Suprapubic skin (tissue), 4 donors: ENCODE measurements at regions not wholly inside any gene's neighbourhood (a gene's known extent, or its start where the extent isn't known, plus 50 kb on each side); places are given as distances from the start of the nearest gene placed in this dataset.

ENCODE experiments used
- DNase-seq, 2 donors: peaks; one replicate each; pipeline ENCODE4 v3.0.0-alpha.2; 2019; ENCODE audit warnings: low spot score in 2 of 2
- H3K27ac ChIP-seq: fragments of 200-600 bp; sonication (generic); one replicate; pipeline ENCODE4 v1.5.1; 2019
- H3K27me3 ChIP-seq: fragments of 200-600 bp; sonication (generic); one replicate; pipeline ENCODE4 v1.5.1; 2019
- H3K36me3 ChIP-seq: fragments of 200-600 bp; sonication (generic); one replicate; pipeline ENCODE4 v1.5.1; 2019
- H3K4me1 ChIP-seq: fragments of 200-600 bp; sonication (generic); one replicate; pipeline ENCODE4 v1.5.1; 2019
- H3K4me3 ChIP-seq: fragments of 200-600 bp; sonication (generic); one replicate; pipeline ENCODE4 v1.5.1; 2019; ENCODE audit warnings: mild to moderate bottlenecking
- H3K9me3 ChIP-seq: fragments of 200-600 bp; sonication (generic); one replicate; pipeline ENCODE4 v1.5.1; 2019
- CTCF ChIP-seq, 2 donors: fragments of 200-600 bp in 1 of 2; fragments of 450-650 bp in 1 of 2; sonication (generic) in 1 of 2; IDR thresholded peaks; one replicate each; pipeline ENCODE4 v1.5.1; 2016 to 2019; ENCODE audit warnings: antibody characterized with exemption in 2 of 2, mild to moderate bottlenecking in 1 of 2, moderate library complexity in 1 of 2
- EP300 ChIP-seq: sonication (generic); formaldehyde crosslinking; IDR thresholded peaks from one replicate; pipeline ENCODE4 v1.6.1; 2017; ENCODE audit warnings: antibody characterized with exemption
- POLR2A ChIP-seq, 2 donors: fragments of 450-650 bp; IDR thresholded peaks; one replicate each; pipeline ENCODE4 v1.6.1; 2017; ENCODE audit warnings: antibody characterized with exemption in 2 of 2, mild to moderate bottlenecking in 2 of 2, moderate library complexity in 2 of 2
- POLR2AphosphoS5 ChIP-seq, 3 donors: sonication (generic); formaldehyde crosslinking; IDR thresholded peaks; one replicate each; pipeline ENCODE4 v1.6.1; 2017; ENCODE audit warnings: antibody characterized with exemption in 3 of 3
- WGBS: methylation state at CpG from one replicate; pipeline ENCODE4 v1.1.5; 2018; 5-methylcytosine and 5-hydroxymethylcytosine counted together

- no peaks in the 10 kb centered on the region for H3K36me3 ChIP-seq
- no peak overlapping the region for H3K4me3 ChIP-seq
- no peaks in the 10 kb centered on the region for H3K9me3 ChIP-seq
- no peak for TF ChIP-seq CTCF (IDR thresholded peaks at IDR 0.05)
- no peak for TF ChIP-seq POLR2A (IDR thresholded peaks at IDR 0.05)
- no peak for TF ChIP-seq EP300
- no peak for TF ChIP-seq POLR2AphosphoS5 (IDR thresholded peaks at IDR 0.05)
- 71% methylated on average over 7 of the region's 7 CpGs for WGBS
- H3K27me3 ChIP-seq: no peaks in the 10 kb centered on the region
- DNase-seq: no peak
- no peak overlapping the region for H3K27ac ChIP-seq
- H3K4me1 ChIP-seq: no peaks in the 10 kb centered on the region
These were observed 239.1 kb upstream of the ROPN1 start for GRCh38 chr3:124230998-124231397.

- no peak overlapping the region for H3K27ac ChIP-seq
- no peaks in the 10 kb centered on the region for H3K9me3 ChIP-seq
- no peak for DNase-seq
- no peak overlapping the region for H3K4me3 ChIP-seq
- 83% methylated on average over 7 of the region's 7 CpGs for WGBS
- no peaks in the 10 kb centered on the region for H3K36me3 ChIP-seq
- H3K4me1 ChIP-seq: no peaks in the 10 kb centered on the region
- TF ChIP-seq POLR2A (IDR thresholded peaks at IDR 0.05): no peak
- TF ChIP-seq CTCF (IDR thresholded peaks at IDR 0.05): no peak
- TF ChIP-seq POLR2AphosphoS5 (IDR thresholded peaks at IDR 0.05): no peak
- no peak for TF ChIP-seq EP300
- H3K27me3 ChIP-seq: no peaks in the 10 kb centered on the region
These were observed 242.9 kb upstream of the ROPN1 start for GRCh38 chr3:124234852-124235252.

GRCh38 chr3:124235446-124235845 lies 243.5 kb upstream of the ROPN1 start:
- WGBS: 83% methylated on average over 6 of the region's 6 CpGs
- DNase-seq: no peak
- Histone ChIP-seq H3K4me1 (no peaks in the 10 kb centered on the region), H3K4me3 (no peak overlapping the region), H3K9me3 (no peaks in the 10 kb centered on the region), H3K27ac (no peak overlapping the region), H3K27me3 (no peaks in the 10 kb centered on the region), H3K36me3 (no peaks in the 10 kb centered on the region)
- no peak for TF ChIP-seq CTCF (IDR thresholded peaks at IDR 0.05)

- Histone ChIP-seq H3K4me1 (peaks cover 8% of the 10 kb centered on the region), H3K36me3 (no peaks in the 10 kb centered on the region), H3K4me3 (no peak overlapping the region), H3K27me3 (no peaks in the 10 kb centered on the region), H3K9me3 (no peaks in the 10 kb centered on the region), H3K27ac (no peak overlapping the region)
- 86% methylated on average over 5 of the region's 5 CpGs for WGBS
- TF ChIP-seq CTCF (IDR thresholded peaks at IDR 0.05) (no peak), EP300 (no peak), POLR2A (IDR thresholded peaks at IDR 0.05) (no peak), POLR2AphosphoS5 (IDR thresholded peaks at IDR 0.05) (no peak)
- DNase-seq: no peak
These were observed 251.4 kb upstream of the ROPN1 start for GRCh38 chr3:124243177-124243859.

GRCh38 chr3:124246376-124246775 lies 254.5 kb upstream of the ROPN1 start:
- Histone ChIP-seq H3K9me3 (no peaks in the 10 kb centered on the region), H3K27me3 (no peaks in the 10 kb centered on the region), H3K27ac (no peak overlapping the region), H3K36me3 (no peaks in the 10 kb centered on the region), H3K4me3 (no peak overlapping the region), H3K4me1 (peaks cover 26% of the 10 kb centered on the region)
- no peak for TF ChIP-seq POLR2AphosphoS5 (IDR thresholded peaks at IDR 0.05)
- TF ChIP-seq CTCF (IDR thresholded peaks at IDR 0.05): no peak
- TF ChIP-seq POLR2A (IDR thresholded peaks at IDR 0.05): no peak
- TF ChIP-seq EP300: no peak
- no peak for DNase-seq
- WGBS: 90% methylated on average over 1 of the region's 1 CpG
